GM12878 (cell line): ENCODE measurements at regions not wholly inside any gene's neighbourhood (a gene's known extent, or its start where the extent isn't known, plus 50 kb on each side); places are given as distances from the start of the nearest gene placed in this dataset.

Experiments used
- ATAC-seq: fragments of 200-7000 bp; cut with Tn5 transposase; 3 replicates; pipeline ENCODE4 v1.9.1; 2020; ENCODE audit warnings: mild to moderate bottlenecking, moderate library complexity
- BruUV-seq: library from RNA; stranded (reverse); fragments of 400-500 nt; replicated peaks from 2 replicates; lab custom pipeline; 2021; lab: Mats Ljungman, UMichigan
- CTCF ChIA-PET: fragments of 300-600 bp; sonication (Branson Sonifier 250); formaldehyde crosslinking; extraction: SDS; loops from one replicate; lab custom pipeline; 2021; ENCODE audit warnings: inconsistent platforms; lab: Yijun Ruan, JAX
- POLR2A ChIA-PET: fragments of 350-600 bp; formaldehyde crosslinking; extraction: SDS; loops from one replicate; lab custom pipeline; 2021; ENCODE audit warnings: inconsistent platforms; lab: Charles Lee
- RAD21 ChIA-PET: fragments of 300-600 bp; sonication (Branson Sonifier 250); formaldehyde crosslinking; loops from one replicate; lab custom pipeline; 2023; ENCODE audit warnings: antibody characterized with exemption; ENCODE audit not compliant: unreplicated experiment; lab: Charles Lee
- SMC1A ChIA-PET: fragments of 300-600 bp; sonication (Branson Sonifier 250); formaldehyde crosslinking; loops from one replicate; lab custom pipeline; 2023; ENCODE audit not compliant: unreplicated experiment, uncharacterized antibody; lab: Charles Lee
- DNase-seq: peaks from one replicate; pipeline ENCODE4 v3.0.0-alpha.2; 2011; ENCODE audit warnings: low read depth, low spot score
- FAIRE-seq: peaks from 3 replicates; lab custom pipeline; 2011; peaks lifted over from hg19 to GRCh38; lab: Jason Lieb, UNC
- H2AFZ ChIP-seq: 2 replicates; pipeline ENCODE4 v1.6.0; 2011; ENCODE audit warnings: low read depth, low read length, control low read depth; ENCODE audit not compliant: control insufficient read depth
- H3K27ac ChIP-seq: 2 replicates; pipeline ENCODE4 v1.5.1; 2011; ENCODE audit warnings: control low read depth; ENCODE audit not compliant: control insufficient read depth, insufficient read depth
- H3K27me3 ChIP-seq, 2 experiments: replicated peaks in 1 of 2; 2 replicates each; pipeline versions ENCODE4 v1.6.0 to v1.6.1; 2011; ENCODE audit warnings: low read length in 1 of 2; ENCODE audit not compliant: control insufficient read depth in 2 of 2, insufficient read depth in 2 of 2
- H3K36me3 ChIP-seq, 2 experiments: 2 replicates each; pipeline ENCODE4 v1.5.1; 2011; ENCODE audit warnings: low read length in 1 of 2; ENCODE audit not compliant: control insufficient read depth in 2 of 2, insufficient read depth in 2 of 2
- H3K4me1 ChIP-seq: 2 replicates; pipeline ENCODE4 v1.6.1; 2011; ENCODE audit warnings: mild to moderate bottlenecking, low read length, moderate library complexity, mixed read lengths; ENCODE audit not compliant: control insufficient read depth, insufficient read depth
- H3K4me2 ChIP-seq: 2 replicates; pipeline ENCODE4 v1.6.0; 2011; ENCODE audit warnings: control low read depth; ENCODE audit not compliant: control insufficient read depth, insufficient read depth
- H3K4me3 ChIP-seq: fragments of 200-600 bp; sonication (generic); 2 replicates; pipeline ENCODE4 v1.5.1; 2016
- H3K79me2 ChIP-seq: 2 replicates; pipeline ENCODE4 v1.6.0; 2011; ENCODE audit warnings: low read length; ENCODE audit not compliant: control insufficient read depth, insufficient read depth
- H3K9ac ChIP-seq: 2 replicates; pipeline ENCODE4 v1.8.0; 2011; ENCODE audit warnings: low read length, control low read depth, mixed read lengths; ENCODE audit not compliant: control insufficient read depth, insufficient read depth
- H3K9me3 ChIP-seq: replicated peaks from 3 replicates; pipeline ENCODE4 v1.5.1; 2011; ENCODE audit warnings: mild to moderate bottlenecking, low read length; ENCODE audit not compliant: control insufficient read depth, insufficient read depth
- H4K20me1 ChIP-seq: 2 replicates; pipeline ENCODE4 v1.6.0; 2011; ENCODE audit not compliant: control insufficient read depth, insufficient read depth
- ATF3 ChIP-seq: IDR thresholded peaks from 2 replicates; pipeline ENCODE4 v1.6.1; 2011; ENCODE audit warnings: low read depth, mild to moderate bottlenecking, low read length, moderate library complexity, borderline replicate concordance; ENCODE audit errors: extremely low read depth
- BHLHE40 ChIP-seq, 2 experiments: fragments of 450-650 bp in 1 of 2; IDR thresholded peaks; 2 replicates each; pipeline ENCODE4 v1.6.1; 2011 to 2017; ENCODE audit warnings: low read depth in 2 of 2, borderline replicate concordance in 1 of 2, improper control_type of control experiment in 1 of 2, low read length in 1 of 2, mild to moderate bottlenecking in 1 of 2
- E2F4 ChIP-seq: IDR thresholded peaks from 2 replicates; pipeline ENCODE4 v1.6.1; 2012; ENCODE audit warnings: low read depth, low read length, improper control_type of control experiment
- GABPA ChIP-seq: IDR thresholded peaks from 2 replicates; pipeline ENCODE4 v1.6.1; 2014; ENCODE audit warnings: antibody characterized with exemption, low read depth, mild to moderate bottlenecking, inconsistent platforms
- MLLT1 ChIP-seq: fragments of 450-650 bp; IDR thresholded peaks from 2 replicates; pipeline ENCODE4 v1.6.1; 2016; ENCODE audit warnings: mild to moderate bottlenecking
- MTA2 ChIP-seq: fragments of 450-650 bp; IDR thresholded peaks from 2 replicates; pipeline ENCODE4 v1.6.1; 2016; ENCODE audit warnings: low read depth, mild to moderate bottlenecking, moderate library complexity
- PKNOX1 ChIP-seq: fragments of 450-650 bp; IDR thresholded peaks from 2 replicates; pipeline ENCODE4 v1.6.1; 2016; ENCODE audit warnings: mild to moderate bottlenecking
- RAD21 ChIP-seq: IDR thresholded peaks from 2 replicates; pipeline ENCODE4 v1.6.1; 2011; ENCODE audit warnings: mild to moderate bottlenecking, low read depth, low read length, moderate library complexity; ENCODE audit not compliant: insufficient read depth
- SIN3A ChIP-seq: IDR thresholded peaks from 2 replicates; pipeline ENCODE4 v1.6.1; 2012; ENCODE audit warnings: low read depth, low read length, improper control_type of control experiment
- SREBF1 ChIP-seq: IDR thresholded peaks from 2 replicates; pipeline ENCODE4 v1.6.1; 2012; ENCODE audit warnings: mild to moderate bottlenecking, low read length
- USF1 ChIP-seq: IDR thresholded peaks from 2 replicates; pipeline ENCODE4 v1.6.1; 2011; ENCODE audit warnings: borderline replicate concordance, low read depth, mild to moderate bottlenecking, moderate library complexity, mixed read lengths, low read length; ENCODE audit not compliant: insufficient read depth; ENCODE audit errors: extremely low read length
- ZNF687 ChIP-seq: fragments of 450-650 bp; IDR thresholded peaks from 2 replicates; pipeline ENCODE4 v1.6.1; 2017; ENCODE audit warnings: mild to moderate bottlenecking, moderate library complexity
- WGBS: methylation state at CpG from one replicate; pipeline ENCODE4 v1.1.6; 2016; ENCODE audit warnings: low lambda C conversion rate; ENCODE audit not compliant: insufficient replicate concordance, insufficient coverage; ENCODE audit errors: missing lambda C conversion rate; 5-methylcytosine and 5-hydroxymethylcytosine counted together
- in situ Hi-C: fragments of 300-500 bp; cut with MboI; formaldehyde crosslinking; loops from 9 replicates; pipeline ENCODE4 v1.14.3; 2018; ENCODE audit warnings: mixed read lengths
- intact Hi-C: fragments of 100-400 bp; cut with micrococcal nuclease; formaldehyde crosslinking; loops from one replicate; pipeline ENCODE4 v1.14.2; 2022; ENCODE audit not compliant: unreplicated experiment

- H3K4me3 ChIP-seq = no peak overlapping the region
- ATAC-seq (no peak), FAIRE-seq (no peak), DNase-seq (no peak)
- TF ChIP-seq GABPA (no peak), SREBF1 (no peak), USF1 (no peak), E2F4 (no peak), MLLT1 (no peak), SIN3A (no peak), PKNOX1 (no peak), MTA2 (no peak), ATF3 (no peak), ZNF687 (no peak), BHLHE40 (IDR thresholded peaks at IDR 0.05; ENCODE audit: borderline replicate concordance in 1 of 2, low read depth in 2 of 2, low read length in 1 of 2) (no peak), RAD21 (no peak)
- no peak overlapping the region for H3K9ac ChIP-seq
- in situ Hi-C loops (no loop called here), intact Hi-C loops (no loop called here)
- H3K79me2 ChIP-seq = no peaks in the 10 kb centered on the region
- 27% methylated on average over 2 of the region's 2 CpGs for WGBS
- H3K4me1 ChIP-seq = no peaks in the 10 kb centered on the region
- H2AFZ ChIP-seq = no peak overlapping the region
- H3K27ac ChIP-seq = no peak overlapping the region
- H4K20me1 ChIP-seq = no peaks in the 10 kb centered on the region
- ChIA-PET SMC1A (no interaction called here), RAD21 (no interaction called here), CTCF (no interaction called here), POLR2A (no interaction called here)
- no TSS peak for BruUV-seq
- peaks cover 0 to 5% of the 10 kb centered on the region in 2 experiments; a peak in 3 of 4 replicates for H3K27me3 ChIP-seq
- no peak overlapping the region for H3K4me2 ChIP-seq
- no peaks in the 10 kb centered on the region for H3K36me3 ChIP-seq
- no peaks in the 10 kb centered on the region for H3K9me3 ChIP-seq
Observed at GRCh38 chr12:113751513-113751912, 214.6 kb downstream of the RBM19 start.
